Panc1 (cell line): ENCODE measurements at regions not wholly inside any gene's neighbourhood (a gene's known extent, or its start where the extent isn't known, plus 50 kb on each side); places are given as distances from the start of the nearest gene placed in this dataset.

ENCODE experiments used
- ATAC-seq: fragments of 200-7000 bp; cut with Tn5 transposase; 2 replicates; pipeline ENCODE4 v1.9.1; 2020; ENCODE audit warnings: mild to moderate bottlenecking, moderate library complexity
- BruUV-seq: library from RNA; stranded (reverse); fragments of 400-500 nt; replicated peaks from 2 replicates; lab custom pipeline; 2021; lab: Mats Ljungman, UMichigan
- CTCF ChIA-PET: fragments of 300-600 bp; sonication (Branson Sonifier 250); formaldehyde crosslinking; loops from one replicate; lab custom pipeline; 2022; ENCODE audit warnings: antibody characterized with exemption; lab: Charles Lee
- POLR2A ChIA-PET: fragments of 300-600 bp; sonication (Branson Sonifier 250); formaldehyde crosslinking; loops from one replicate; lab custom pipeline; 2022; ENCODE audit warnings: antibody characterized with exemption; lab: Charles Lee
- DNase-seq: peaks from one replicate; pipeline ENCODE4 v3.0.0-alpha.2; 2010; ENCODE audit warnings: low read depth, low spot score
- H3K27ac ChIP-seq: 2 replicates; pipeline ENCODE4 v1.5.1; 2011; ENCODE audit warnings: mild to moderate bottlenecking, low read length, inconsistent platforms
- H3K27me3 ChIP-seq: fragments of 200-500 bp; sonication (Bioruptor generic); 2 replicates; pipeline ENCODE4 v1.6.0; 2014; ENCODE audit warnings: low read length, inconsistent platforms; ENCODE audit not compliant: control insufficient read depth, insufficient read depth
- H3K36me3 ChIP-seq: fragments of 200-500 bp; sonication (Bioruptor generic); 2 replicates; pipeline ENCODE4 v1.5.1; 2014; ENCODE audit warnings: inconsistent platforms, mild to moderate bottlenecking, low read length, moderate library complexity; ENCODE audit not compliant: control insufficient read depth, insufficient read depth
- H3K4me1 ChIP-seq: 2 replicates; pipeline ENCODE4 v1.5.1; 2011; ENCODE audit warnings: inconsistent platforms, mild to moderate bottlenecking, low read length, moderate library complexity; ENCODE audit not compliant: control insufficient read depth, insufficient read depth
- H3K4me3 ChIP-seq, 2 experiments: 2 replicates each; pipeline ENCODE4 v1.5.1; 2011 to 2012; ENCODE audit warnings: low read depth in 2 of 2, low read length in 2 of 2, mild to moderate bottlenecking in 2 of 2, inconsistent platforms in 1 of 2, moderate library complexity in 1 of 2
- H3K9me3 ChIP-seq: fragments of 200-500 bp; sonication (Bioruptor generic); 2 replicates; pipeline ENCODE4 v1.5.1; 2014; ENCODE audit warnings: low read depth, mild to moderate bottlenecking, inconsistent platforms, low read length, moderate library complexity; ENCODE audit not compliant: control insufficient read depth, insufficient read depth
- CTCF ChIP-seq: fragments of 450-650 bp; IDR thresholded peaks from 2 replicates; pipeline ENCODE4 v1.5.1; 2017; ENCODE audit warnings: mild to moderate bottlenecking
- POLR2AphosphoS5 ChIP-seq: IDR thresholded peaks from 2 replicates; pipeline ENCODE4 v1.6.1; 2012; ENCODE audit warnings: mild to moderate bottlenecking, low read depth, low read length, moderate library complexity
- REST ChIP-seq, 2 experiments: IDR thresholded peaks; 2 replicates each; pipeline ENCODE4 v1.6.1; 2011 to 2012; ENCODE audit warnings: low read depth in 2 of 2, control low read depth in 1 of 2, low read length in 1 of 2, mild to moderate bottlenecking in 1 of 2, moderate library complexity in 1 of 2; ENCODE audit not compliant: insufficient read depth in 1 of 2
- SIN3A ChIP-seq: IDR thresholded peaks from 2 replicates; pipeline ENCODE4 v1.6.1; 2012; ENCODE audit warnings: low read depth, mild to moderate bottlenecking, low read length, moderate library complexity, borderline replicate concordance; ENCODE audit not compliant: insufficient read depth
- TCF7L2 ChIP-seq: IDR thresholded peaks from 2 replicates; pipeline ENCODE4 v1.6.1; 2011; ENCODE audit warnings: mild to moderate bottlenecking, low read depth, low read length, inconsistent platforms
- in situ Hi-C: cut with HindIII; loops from 2 replicates; pipeline ENCODE4 v1.10.0; 2016; ENCODE audit warnings: low sequenced_read_pairs, low pct_unique_long_range_greater_than_20kb
- intact Hi-C: fragments of 100-400 bp; cut with micrococcal nuclease; formaldehyde crosslinking; loops from one replicate; pipeline ENCODE4 v1.10.0; 2022; ENCODE audit not compliant: unreplicated experiment

GRCh38 chr11:8811571-8811970, 99.4 kb upstream of the AKIP1 start:
- Histone ChIP-seq H3K27me3 (no peaks in the 10 kb centered on the region), H3K9me3 (no peaks in the 10 kb centered on the region), H3K4me1 (peaks cover 73% of the 10 kb centered on the region), H3K4me3 (peak overlapping the region in 1 of 2 experiments; percentile 60; a peak in 2 of 4 replicates), H3K36me3 (no peaks in the 10 kb centered on the region), H3K27ac (peak overlapping the region; percentile 93)
- ATAC-seq (no peak), DNase-seq (no peak)
- CTCF ChIA-PET = interaction anchor here (0.6 to 1.2 kb wide), 7 partner anchors 50 to 121 kb away, joined by 3 to 10 read pairs (median 5); no protein-coding TSS in a partner anchor
- in situ Hi-C loops (no loop called here), intact Hi-C loops (loop anchor here (5.0 kb wide), 1 partner anchor 124 kb away; no protein-coding TSS in a partner anchor)
- BruUV-seq = no TSS peak
- POLR2A ChIA-PET = no interaction called here
- no peak for TF ChIP-seq REST (IDR thresholded peaks at IDR 0.05; ENCODE audit: insufficient read depth in 1 of 2, low read depth in 2 of 2, low read length in 1 of 2)
- TF ChIP-seq SIN3A = no peak
- TF ChIP-seq TCF7L2 = no peak
- no peak for TF ChIP-seq POLR2AphosphoS5
- TF ChIP-seq CTCF = no peak

GRCh38 chr11:8812438-8812837, 98.6 kb upstream of the AKIP1 start:
- ATAC-seq (no peak), DNase-seq (no peak)
- in situ Hi-C loops = no loop called here
- Histone ChIP-seq H3K27ac (peak overlapping the region; percentile 52), H3K9me3 (no peaks in the 10 kb centered on the region), H3K4me3 (no peak overlapping the region), H3K4me1 (peaks cover 73% of the 10 kb centered on the region), H3K27me3 (no peaks in the 10 kb centered on the region), H3K36me3 (no peaks in the 10 kb centered on the region)
- ChIA-PET CTCF (interaction anchor here (0.6 to 1.1 kb wide), 5 partner anchors 50 to 114 kb away, joined by 4 to 10 read pairs (median 5); no protein-coding TSS in a partner anchor), POLR2A (interaction anchor here (0.6 kb wide), 1 partner anchor 10 kb away, joined by 20 read pairs; no protein-coding TSS in a partner anchor)
- no peak for TF ChIP-seq POLR2AphosphoS5
- TF ChIP-seq TCF7L2 = peak; percentile 76; the same call in 1 of the 2 replicates
- TF ChIP-seq SIN3A = no peak
- TF ChIP-seq CTCF = no peak
- TF ChIP-seq REST (IDR thresholded peaks at IDR 0.05; ENCODE audit: insufficient read depth in 1 of 2, low read depth in 2 of 2, low read length in 1 of 2) = no peak
- BruUV-seq = no TSS peak
- intact Hi-C loops = loop anchor here (5.0 kb wide), 1 partner anchor 125 kb away; no protein-coding TSS in a partner anchor
